ENCODE measurements at regions not wholly inside any gene's neighbourhood (a gene's known extent, or its start where the extent isn't known, plus 50 kb on each side); places are given as distances from the start of the nearest gene placed in this dataset.

GRCh38 chr2:138447889-138448570 lies 53.5 kb upstream of the SPOPL start:
- no peak for TF ChIP-seq EZH2 (IDR thresholded peaks at IDR 0.05; ENCODE audit: low read depth)
- TF ChIP-seq, protein P1, sequence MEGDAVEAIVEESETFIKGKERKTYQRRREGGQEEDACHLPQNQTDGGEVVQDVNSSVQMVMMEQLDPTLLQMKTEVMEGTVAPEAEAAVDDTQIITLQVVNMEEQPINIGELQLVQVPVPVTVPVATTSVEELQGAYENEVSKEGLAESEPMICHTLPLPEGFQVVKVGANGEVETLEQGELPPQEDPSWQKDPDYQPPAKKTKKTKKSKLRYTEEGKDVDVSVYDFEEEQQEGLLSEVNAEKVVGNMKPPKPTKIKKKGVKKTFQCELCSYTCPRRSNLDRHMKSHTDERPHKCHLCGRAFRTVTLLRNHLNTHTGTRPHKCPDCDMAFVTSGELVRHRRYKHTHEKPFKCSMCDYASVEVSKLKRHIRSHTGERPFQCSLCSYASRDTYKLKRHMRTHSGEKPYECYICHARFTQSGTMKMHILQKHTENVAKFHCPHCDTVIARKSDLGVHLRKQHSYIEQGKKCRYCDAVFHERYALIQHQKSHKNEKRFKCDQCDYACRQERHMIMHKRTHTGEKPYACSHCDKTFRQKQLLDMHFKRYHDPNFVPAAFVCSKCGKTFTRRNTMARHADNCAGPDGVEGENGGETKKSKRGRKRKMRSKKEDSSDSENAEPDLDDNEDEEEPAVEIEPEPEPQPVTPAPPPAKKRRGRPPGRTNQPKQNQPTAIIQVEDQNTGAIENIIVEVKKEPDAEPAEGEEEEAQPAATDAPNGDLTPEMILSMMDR (conservative IDR thresholded peaks at IDR 0.05) = no peak
